Activated CD4-positive, alpha-beta T cell treated with anti-CD3 and anti-CD28 coated beads, Interleukin-2, Interleukin-4, amounts not matched to agents 100 ng/mL and 50 ng/mL, durations not matched to agents 16 hours and 8 hours (primary cell): ENCODE measurements at regions not wholly inside any gene's neighbourhood (a gene's known extent, or its start where the extent isn't known, plus 50 kb on each side); places are given as distances from the start of the nearest gene placed in this dataset.
"Not testable (repeated sequence)": the region's sequence is repeated elsewhere in the genome, so short reads cannot be mapped to it uniquely, and the experiment has no call there.

Source experiments
- DNase-seq: peaks from one replicate; pipeline ENCODE4 v3.0.0-alpha.2; 2020; ENCODE audit warnings: low spot score

- no peak for DNase-seq
Measured at GRCh38 chr10:29725133-29725720, 90.5 kb upstream of the SVIL start.

GRCh38 chr10:29723726-29724125 lies 89.0 kb upstream of the SVIL start:
- DNase-seq: no peak

DNA sequence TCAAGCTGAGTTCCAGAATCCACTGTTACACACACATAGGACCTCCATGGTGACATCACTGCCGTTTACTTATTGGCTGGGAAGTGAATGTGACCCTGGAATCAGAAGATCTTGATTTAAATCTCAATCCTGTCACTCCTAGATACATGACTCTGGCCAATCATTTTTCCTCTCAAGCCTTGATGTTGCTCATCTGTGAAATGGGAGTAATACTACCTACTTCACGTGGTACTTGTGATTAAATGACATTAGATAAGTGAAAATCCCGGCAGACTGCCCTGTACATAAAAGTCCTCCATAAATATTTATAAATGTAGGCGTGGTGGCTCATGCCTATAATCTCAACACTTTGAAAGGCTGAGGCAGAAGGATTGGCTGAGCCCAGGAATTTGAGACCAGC lies 88.0 kb upstream of the SVIL start:
- no peak for DNase-seq

DNA sequence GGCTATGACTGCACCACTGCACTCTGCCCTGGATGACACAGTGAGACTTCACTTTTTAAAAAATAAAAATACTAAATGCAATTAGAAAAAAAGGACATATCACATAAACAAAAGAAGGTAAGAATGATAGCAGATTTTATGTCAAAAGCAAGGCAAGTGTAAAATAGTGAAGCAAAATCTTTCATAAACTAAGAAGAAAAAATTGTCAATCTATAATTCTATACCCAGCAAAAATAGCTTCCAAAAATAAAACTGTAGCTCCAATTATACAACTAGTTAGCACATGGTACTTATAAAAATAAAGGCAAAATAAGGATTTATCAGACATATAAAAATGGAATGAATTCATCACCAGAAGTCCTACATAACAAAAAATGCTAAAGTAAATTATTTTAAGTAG lies 85.4 kb upstream of the SVIL start:
- DNase-seq: no peak

DNA sequence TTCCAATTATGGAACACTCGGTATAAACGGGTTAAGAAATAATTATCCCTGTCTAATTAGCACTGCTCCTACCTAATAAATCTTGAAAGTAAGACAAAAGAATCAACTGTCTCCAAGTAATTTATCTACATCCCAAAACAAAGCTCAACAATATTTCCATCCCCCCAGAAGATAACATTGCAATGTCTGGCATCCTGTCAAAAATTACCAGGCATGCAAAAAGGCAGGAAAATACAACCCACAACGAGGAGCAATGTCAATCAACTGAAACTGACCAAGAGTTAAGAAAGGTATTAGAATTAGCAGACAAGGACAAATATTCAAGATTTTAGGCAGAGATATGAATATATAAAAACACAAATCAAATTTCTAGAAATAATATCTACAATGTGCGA lies 84.5 kb upstream of the SVIL start:
- DNase-seq: no peak

DNA sequence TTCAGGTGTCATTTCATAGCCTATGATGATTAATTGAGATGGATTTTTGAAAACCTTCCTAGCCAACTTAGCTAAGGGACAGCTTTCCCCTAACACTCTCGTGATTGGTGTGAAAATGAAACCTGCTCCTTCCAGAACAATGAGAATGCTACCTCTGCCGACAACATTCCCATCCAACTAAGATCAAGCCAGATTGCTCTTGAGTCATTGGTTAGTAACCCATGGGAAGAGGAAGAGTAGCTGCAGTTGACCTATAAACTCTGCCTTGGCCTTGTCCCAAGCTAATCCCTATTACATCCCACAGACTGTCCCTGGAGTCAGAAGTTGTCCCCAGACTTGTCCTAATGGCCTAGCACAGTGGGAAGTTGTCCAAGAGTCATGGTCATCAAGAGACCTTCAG lies 80.5 kb upstream of the SVIL start:
- no peak for DNase-seq

DNA sequence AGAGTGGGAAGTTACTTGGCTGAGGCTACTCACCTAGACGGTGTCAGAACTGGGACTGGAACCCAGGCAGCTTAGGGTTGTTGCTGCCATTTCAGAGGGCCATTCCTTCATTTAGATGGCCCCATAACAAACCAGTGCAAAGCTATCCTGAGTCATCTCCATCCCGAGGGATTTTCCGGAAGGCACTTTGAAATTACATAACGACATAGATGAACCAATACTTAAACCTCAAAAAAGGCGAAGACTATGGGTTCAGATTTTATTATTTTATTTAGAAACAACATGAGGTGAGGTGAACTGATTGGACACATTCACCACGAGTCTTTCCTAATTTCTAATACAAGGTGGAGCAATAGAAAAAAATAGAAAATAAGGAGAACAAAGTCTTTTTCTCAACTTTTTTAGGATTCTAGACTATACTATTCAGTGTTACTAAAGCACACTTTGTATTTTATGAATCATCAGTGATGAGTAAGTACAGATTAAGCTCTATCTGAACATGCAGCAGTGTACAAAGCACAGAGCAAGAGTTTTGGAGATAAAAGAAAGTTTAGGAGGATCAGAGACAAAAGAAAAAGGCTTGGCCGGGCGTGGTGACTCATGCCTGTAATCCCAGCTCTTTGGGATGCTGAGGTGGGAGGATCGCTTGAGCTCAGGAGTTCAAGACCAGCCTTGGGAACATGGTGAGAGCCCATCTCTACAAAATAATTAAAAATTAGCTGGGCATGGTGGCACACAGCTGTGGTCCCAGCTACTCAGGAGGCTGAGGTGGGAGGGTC lies 79.5 kb upstream of the SVIL start:
- no peak for DNase-seq

- no peak for DNase-seq
Measured at GRCh38 chr10:29713450-29713849, 78.7 kb upstream of the SVIL start.

- DNase-seq: no peak
Measured at GRCh38 chr10:29712108-29712507, 77.3 kb upstream of the SVIL start.

DNA sequence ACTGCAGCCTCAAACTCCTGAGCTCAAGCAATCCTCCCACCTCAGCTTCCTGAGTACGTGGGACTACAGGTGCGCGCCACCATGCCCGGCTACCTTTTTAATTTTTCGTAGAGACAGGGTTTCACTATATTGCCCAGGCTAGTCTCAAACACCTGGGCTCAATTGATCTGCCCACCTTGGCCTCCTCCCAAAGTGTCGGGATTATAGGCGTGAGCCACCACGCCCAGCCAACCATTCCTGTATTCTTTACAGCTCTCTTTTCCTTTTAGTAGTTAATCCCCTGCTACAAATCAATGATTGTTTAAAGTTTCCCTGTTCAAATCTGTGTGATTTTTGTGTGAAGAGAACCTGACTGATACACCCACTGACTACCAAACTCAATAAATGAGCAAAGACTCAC lies 75.4 kb upstream of the SVIL start:
- no peak for DNase-seq

DNA sequence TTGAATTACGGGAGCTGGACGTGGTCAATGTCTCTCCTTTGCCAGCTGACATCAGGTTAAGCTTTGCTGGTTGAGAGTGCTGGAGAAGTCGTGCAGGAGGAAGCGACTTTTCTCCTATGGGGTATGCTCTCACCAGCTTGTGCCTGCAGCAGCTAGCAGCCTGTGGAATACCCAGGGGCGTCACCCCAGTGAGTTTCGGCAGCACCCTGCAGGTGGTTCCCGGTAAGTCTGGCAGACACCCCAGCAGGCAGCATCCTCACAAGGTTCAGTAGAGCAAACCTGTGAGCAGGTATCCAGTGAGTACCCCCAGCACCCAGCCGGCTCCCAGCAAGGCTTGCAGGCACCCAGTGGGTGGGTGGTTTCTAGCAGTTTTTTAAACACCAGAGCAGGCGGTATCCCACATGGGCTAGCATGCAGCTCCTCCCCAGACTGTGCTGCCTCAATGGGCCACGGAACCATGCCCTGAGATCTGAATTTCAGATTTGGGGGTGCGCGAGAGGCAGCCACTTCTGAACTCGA lies 74.8 kb upstream of the SVIL start:
- no peak for DNase-seq

DNA sequence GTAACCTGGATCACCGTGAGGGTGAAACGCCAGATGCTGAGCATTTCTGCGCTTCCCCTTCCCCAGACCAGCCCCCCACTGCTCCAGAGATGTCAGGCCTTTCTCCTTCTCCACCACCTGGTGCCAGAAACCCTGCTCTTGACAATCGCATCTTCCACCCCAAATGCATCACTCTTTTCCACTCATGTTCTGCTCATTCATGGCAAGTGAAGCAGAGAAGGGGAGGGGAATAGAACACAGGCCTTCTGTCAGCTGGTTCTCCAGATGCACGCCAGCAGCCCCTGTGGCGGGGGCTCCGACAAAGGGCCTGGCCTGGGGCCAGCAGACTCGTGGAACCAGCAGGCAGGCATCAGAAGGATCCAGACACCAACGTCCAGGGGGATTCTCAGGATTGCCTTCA lies 68.5 kb upstream of the SVIL start:
- no peak for DNase-seq

- no peak for DNase-seq
Measured at GRCh38 chr10:29702273-29703164, 67.7 kb upstream of the SVIL start.

- no peak for DNase-seq
Measured at GRCh38 chr10:29701306-29701705, 66.5 kb upstream of the SVIL start.

DNA sequence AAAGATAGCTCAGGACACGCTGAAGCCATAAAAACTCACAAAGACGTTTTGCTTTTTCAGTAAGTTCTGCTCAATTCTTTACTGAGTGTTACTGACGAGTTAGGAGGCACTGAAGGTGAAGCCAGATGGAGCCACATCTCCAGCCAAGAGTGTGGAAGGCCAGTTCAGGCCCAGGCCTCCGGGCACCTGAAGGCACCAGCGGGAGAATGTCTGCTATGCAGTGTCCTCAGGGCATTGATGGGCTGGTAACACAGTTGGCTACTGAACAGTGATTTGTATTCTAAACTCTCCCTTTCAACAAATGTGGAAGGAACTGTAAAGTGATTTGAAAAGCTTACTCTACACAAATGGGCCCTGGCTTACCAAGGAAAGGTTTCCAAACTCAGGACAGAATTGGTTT lies 64.8 kb upstream of the SVIL start:
- no peak for DNase-seq

DNA sequence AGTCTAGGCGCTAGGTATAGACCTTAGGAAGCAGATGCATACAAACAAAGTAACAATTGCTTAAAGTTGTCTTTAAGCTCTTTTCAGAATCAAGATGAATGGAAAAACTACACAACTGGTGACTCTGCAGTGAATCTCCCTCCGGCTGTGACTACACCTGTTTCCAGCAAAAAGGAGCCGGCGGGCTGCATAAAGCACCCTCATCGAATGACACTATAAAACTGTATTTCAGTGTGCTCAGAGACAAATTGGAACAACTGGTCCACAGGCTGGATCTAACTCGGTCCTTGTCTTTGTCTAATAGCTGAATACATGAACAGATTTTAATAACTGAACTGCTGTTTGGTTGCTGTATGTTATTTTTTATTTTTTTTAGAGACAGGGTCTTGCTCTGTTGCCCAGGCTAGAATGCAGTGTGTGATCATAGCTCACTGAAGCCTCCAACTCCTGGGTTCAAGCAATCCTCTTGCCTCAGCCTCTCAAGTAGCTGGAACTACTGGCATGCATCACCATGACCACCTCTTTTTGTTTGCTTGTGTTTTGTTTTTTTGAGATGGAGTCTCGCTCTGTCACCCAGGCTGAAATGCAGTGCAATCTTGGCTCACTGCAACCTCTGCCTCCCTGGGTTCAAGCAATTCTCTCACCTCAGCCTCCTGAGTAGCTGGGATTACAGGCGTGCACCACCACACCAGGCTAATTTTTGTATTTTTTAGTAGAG lies 64.2 kb upstream of the SVIL start:
- DNase-seq: no peak

DNA sequence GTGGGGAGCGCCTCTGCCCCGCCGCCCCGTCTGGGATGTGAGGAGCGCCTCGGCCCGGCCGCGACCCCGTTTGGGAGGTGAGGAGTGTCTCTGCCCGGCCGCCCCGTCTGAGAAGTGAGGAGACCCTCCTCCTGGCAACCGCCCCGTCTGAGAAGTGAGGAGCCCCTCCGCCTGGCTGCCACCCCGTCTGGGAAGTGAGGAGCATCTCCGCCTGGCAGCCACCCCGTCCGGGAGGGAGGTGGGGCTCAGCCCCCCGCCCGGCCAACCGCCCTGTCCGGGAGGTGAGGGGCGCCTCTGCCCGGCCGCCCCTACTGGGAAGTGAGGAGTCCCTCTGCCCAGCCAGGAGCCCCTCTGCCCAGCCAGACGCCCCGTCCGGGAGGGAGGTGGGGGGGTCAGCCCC lies 61.8 kb upstream of the SVIL start:
- not testable (repeated sequence) for DNase-seq

DNA sequence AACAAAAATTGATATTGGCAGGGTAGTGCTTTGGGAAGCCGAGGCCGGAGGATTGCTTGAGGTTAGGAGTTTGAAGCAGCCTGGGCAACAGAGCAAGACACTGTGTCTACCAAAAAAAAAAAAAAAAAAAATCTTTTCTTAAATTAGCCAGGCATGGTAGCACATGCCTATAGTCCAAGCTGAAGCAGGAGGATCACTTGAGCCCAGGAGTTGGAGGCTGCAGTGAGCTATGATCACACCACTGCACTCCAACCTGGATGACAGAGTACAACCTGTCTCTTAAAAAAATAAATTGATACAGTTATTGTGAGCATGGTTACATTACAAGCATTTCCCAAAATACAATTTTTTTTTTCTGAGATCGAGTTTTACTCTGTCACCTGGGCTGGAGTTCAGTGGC lies 59.4 kb upstream of the SVIL start:
- no peak for DNase-seq

- no peak for DNase-seq
Measured at GRCh38 chr10:29692121-29692539, 57.4 kb upstream of the SVIL start.

- DNase-seq: no peak
Measured at GRCh38 chr10:29691564-29692072, 56.8 kb upstream of the SVIL start.

GRCh38 chr10:29689001-29689400 lies 54.2 kb upstream of the SVIL start:
- DNase-seq: peak; percentile 21

DNA sequence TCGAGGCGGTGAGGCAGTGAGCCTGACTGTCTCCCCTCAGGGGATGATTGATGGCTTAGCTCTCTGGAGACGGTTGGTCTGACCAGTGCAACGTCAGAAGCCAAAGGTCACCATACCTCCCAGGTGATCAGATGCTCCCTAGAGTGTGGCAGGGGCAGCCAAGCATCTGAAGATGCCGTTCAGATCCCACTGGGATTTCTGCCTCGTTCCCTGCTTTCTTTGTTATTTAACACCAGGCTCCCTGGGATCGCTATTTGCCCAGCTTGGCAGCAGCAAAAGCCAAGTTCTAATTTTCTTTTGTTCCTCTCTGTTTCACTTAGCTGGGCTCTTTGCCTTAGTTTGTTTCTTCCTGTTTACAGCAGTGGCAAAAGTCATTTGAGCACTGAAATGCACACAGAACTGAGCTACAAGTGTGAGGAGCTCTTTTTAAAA lies 53.5 kb upstream of the SVIL start:
- no peak for DNase-seq
